WTC11 (cell line): ENCODE measurements at regions not wholly inside any gene's neighbourhood (a gene's known extent, or its start where the extent isn't known, plus 50 kb on each side); places are given as distances from the start of the nearest gene placed in this dataset.

Experiments used
- ATAC-seq: fragments of 200-7000 bp; cut with Tn5 transposase; 2 replicates; pipeline ENCODE4 v1.10.0; 2021; ENCODE audit warnings: mild to moderate bottlenecking, moderate library complexity
- CTCF ChIA-PET: fragments of 300-600 bp; sonication (Branson Sonifier 250); formaldehyde crosslinking; loops from one replicate; lab custom pipeline; 2021; ENCODE audit warnings: antibody characterized with exemption; lab: Charles Lee
- POLR2A ChIA-PET: fragments of 350-600 bp; sonication (Branson Sonifier 250); formaldehyde crosslinking; loops from one replicate; lab custom pipeline; 2021; ENCODE audit warnings: antibody characterized with exemption; lab: Charles Lee
- DNase-seq: peaks from one replicate; pipeline ENCODE4 v3.0.0; 2021; ENCODE audit warnings: low spot score
- H3K27ac Mint-ChIP-seq: 2 replicates; pipeline ENCODE4 v1.8.0; 2021; ENCODE audit warnings: mixed read lengths
- H3K27me3 Mint-ChIP-seq: 2 replicates; pipeline ENCODE4 v1.8.0; 2021; ENCODE audit warnings: low read depth, mild to moderate bottlenecking, moderate library complexity, mixed read lengths
- H3K36me3 Mint-ChIP-seq: 2 replicates; pipeline ENCODE4 v1.8.0; 2021; ENCODE audit warnings: mixed read lengths
- H3K4me1 Mint-ChIP-seq: 2 replicates; pipeline ENCODE4 v1.8.0; 2022; ENCODE audit warnings: mixed read lengths
- H3K4me3 Mint-ChIP-seq: 2 replicates; pipeline ENCODE4 v1.8.0; 2021; ENCODE audit warnings: mild to moderate bottlenecking, moderate library complexity, mixed read lengths
- H3K9me3 Mint-ChIP-seq: 2 replicates; pipeline ENCODE4 v1.8.0; 2021; ENCODE audit warnings: mixed read lengths
- CREM ChIP-seq: sonication (generic); formaldehyde crosslinking; IDR thresholded peaks from 2 replicates; pipeline ENCODE4 v1.8.1; 2022; ENCODE audit warnings: mild to moderate bottlenecking, missing genetic modification reagents, moderate library complexity
- GABPB1 ChIP-seq: sonication (generic); formaldehyde crosslinking; IDR thresholded peaks from 2 replicates; pipeline ENCODE4 v1.8.1; 2023; ENCODE audit warnings: mild to moderate bottlenecking, missing genetic modification reagents
- JUN ChIP-seq: sonication (generic); formaldehyde crosslinking; IDR thresholded peaks from 2 replicates; pipeline ENCODE4 v1.8.0; 2023; ENCODE audit warnings: mild to moderate bottlenecking, missing genetic modification reagents
- MXD4 ChIP-seq: fragments of 250-450 bp; sonication (Bioruptor Pico); IDR thresholded peaks from 2 replicates; pipeline ENCODE4 v1.8.0; 2021; ENCODE audit warnings: mild to moderate bottlenecking, moderate library complexity, borderline replicate concordance
- MYBL2 ChIP-seq: sonication (generic); formaldehyde crosslinking; IDR thresholded peaks from 2 replicates; pipeline ENCODE4 v1.8.1; 2023; ENCODE audit warnings: mild to moderate bottlenecking, moderate library complexity, missing genetic modification reagents
- NFYB ChIP-seq: sonication (generic); formaldehyde crosslinking; conservative IDR thresholded peaks from 2 replicates; pipeline ENCODE4 v1.8.0; 2022; ENCODE audit warnings: low read depth, missing genetic modification reagents
- NR1H2 ChIP-seq: sonication (generic); formaldehyde crosslinking; IDR thresholded peaks from 2 replicates; pipeline ENCODE4 v1.9.0; 2021; ENCODE audit warnings: mild to moderate bottlenecking, moderate library complexity, missing genetic modification reagents
- SOX15 ChIP-seq: fragments of 250-450 bp; sonication (Bioruptor Pico); IDR thresholded peaks from 2 replicates; pipeline ENCODE4 v1.9.0; 2021; ENCODE audit warnings: mild to moderate bottlenecking
- SP1 ChIP-seq: sonication (generic); formaldehyde crosslinking; conservative IDR thresholded peaks from 2 replicates; pipeline ENCODE4 v1.8.1; 2022; ENCODE audit warnings: missing genetic modification reagents
- TP53 ChIP-seq: sonication (generic); formaldehyde crosslinking; IDR thresholded peaks from 2 replicates; pipeline ENCODE4 v1.8.1; 2023; ENCODE audit warnings: mild to moderate bottlenecking, missing genetic modification reagents
- ZNF671 ChIP-seq: fragments of 250-450 bp; sonication (Bioruptor Pico); IDR thresholded peaks from 2 replicates; pipeline ENCODE4 v1.8.0; 2021; ENCODE audit warnings: mild to moderate bottlenecking
- TF ChIP-seq, protein P1 (sequence below): sonication (generic); formaldehyde crosslinking; IDR thresholded peaks from 2 replicates; pipeline ENCODE4 v1.8.0; 2023; ENCODE audit warnings: missing genetic modification reagents, mild to moderate bottlenecking, borderline replicate concordance
- TF ChIP-seq, protein P2 (sequence below): sonication (generic); formaldehyde crosslinking; IDR thresholded peaks from 2 replicates; pipeline ENCODE4 v1.8.1; 2023; ENCODE audit warnings: mild to moderate bottlenecking, missing genetic modification reagents
- TF ChIP-seq, protein P3 (sequence below): fragments of 200-600 bp; IDR thresholded peaks from 2 replicates; pipeline ENCODE4 v1.8.0; 2022; ENCODE audit warnings: antibody characterized with exemption
- TF ChIP-seq, protein P4 (sequence below): sonication (generic); formaldehyde crosslinking; conservative IDR thresholded peaks from 2 replicates; pipeline ENCODE4 v1.8.1; 2023; ENCODE audit warnings: mild to moderate bottlenecking, low read depth, missing genetic modification reagents, moderate library complexity
- TF ChIP-seq, protein P5 (sequence below): sonication (generic); formaldehyde crosslinking; IDR thresholded peaks from 2 replicates; pipeline ENCODE4 v1.8.0; 2022; ENCODE audit warnings: missing genetic modification reagents

DNA sequence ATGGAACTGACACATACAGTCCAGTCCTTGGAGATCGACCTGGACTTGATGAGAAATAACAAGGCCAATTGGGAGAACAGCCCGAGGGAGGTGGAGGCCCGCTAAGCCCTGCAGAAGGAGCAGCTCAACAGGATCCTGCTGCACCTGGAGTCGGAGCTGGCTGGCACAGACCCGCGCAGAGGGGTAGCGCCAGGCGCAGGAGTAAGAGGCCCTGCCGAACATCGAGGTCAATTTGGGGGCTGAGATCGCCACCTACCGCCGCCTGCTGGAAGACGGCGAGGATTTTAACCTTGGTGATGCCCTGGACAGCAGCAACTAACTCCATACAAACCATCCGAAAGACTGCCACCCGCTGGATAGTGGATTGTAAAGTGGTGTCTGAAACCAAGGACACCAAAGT, 1610.1 kb upstream of the ACO1 start:
- no peak overlapping the region for H3K4me3 Mint-ChIP-seq
- CTCF ChIA-PET: interaction anchor here (0.8 kb wide), 1 partner anchor 9 kb away, joined by 3 read pairs; no protein-coding TSS in a partner anchor
- peak; percentile 86 for DNase-seq

DNA sequence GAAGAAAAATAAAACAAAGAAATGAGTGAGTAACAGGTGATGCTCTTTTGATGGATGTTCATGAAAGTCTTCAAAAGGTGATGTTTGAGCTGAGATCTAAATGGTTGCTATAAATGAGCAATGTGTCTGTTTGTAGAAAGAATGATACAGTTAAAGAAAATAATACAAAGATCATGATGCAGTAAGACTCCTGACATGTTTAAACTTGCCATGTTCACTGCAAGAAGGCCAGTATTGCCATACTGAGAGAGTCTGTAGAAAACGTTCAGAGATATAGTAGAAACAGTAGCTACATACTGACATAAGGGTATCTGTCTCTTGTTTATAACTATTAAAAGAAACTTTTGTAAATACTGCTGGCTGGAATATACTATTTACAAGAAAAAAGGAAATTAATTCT, 1609.2 kb upstream of the ACO1 start:
- no peaks in the 10 kb centered on the region for H3K27me3 Mint-ChIP-seq
- ChIA-PET CTCF (no interaction called here), POLR2A (no interaction called here)
- DNase-seq (no peak), ATAC-seq (no peak)
- TF ChIP-seq, protein P1, sequence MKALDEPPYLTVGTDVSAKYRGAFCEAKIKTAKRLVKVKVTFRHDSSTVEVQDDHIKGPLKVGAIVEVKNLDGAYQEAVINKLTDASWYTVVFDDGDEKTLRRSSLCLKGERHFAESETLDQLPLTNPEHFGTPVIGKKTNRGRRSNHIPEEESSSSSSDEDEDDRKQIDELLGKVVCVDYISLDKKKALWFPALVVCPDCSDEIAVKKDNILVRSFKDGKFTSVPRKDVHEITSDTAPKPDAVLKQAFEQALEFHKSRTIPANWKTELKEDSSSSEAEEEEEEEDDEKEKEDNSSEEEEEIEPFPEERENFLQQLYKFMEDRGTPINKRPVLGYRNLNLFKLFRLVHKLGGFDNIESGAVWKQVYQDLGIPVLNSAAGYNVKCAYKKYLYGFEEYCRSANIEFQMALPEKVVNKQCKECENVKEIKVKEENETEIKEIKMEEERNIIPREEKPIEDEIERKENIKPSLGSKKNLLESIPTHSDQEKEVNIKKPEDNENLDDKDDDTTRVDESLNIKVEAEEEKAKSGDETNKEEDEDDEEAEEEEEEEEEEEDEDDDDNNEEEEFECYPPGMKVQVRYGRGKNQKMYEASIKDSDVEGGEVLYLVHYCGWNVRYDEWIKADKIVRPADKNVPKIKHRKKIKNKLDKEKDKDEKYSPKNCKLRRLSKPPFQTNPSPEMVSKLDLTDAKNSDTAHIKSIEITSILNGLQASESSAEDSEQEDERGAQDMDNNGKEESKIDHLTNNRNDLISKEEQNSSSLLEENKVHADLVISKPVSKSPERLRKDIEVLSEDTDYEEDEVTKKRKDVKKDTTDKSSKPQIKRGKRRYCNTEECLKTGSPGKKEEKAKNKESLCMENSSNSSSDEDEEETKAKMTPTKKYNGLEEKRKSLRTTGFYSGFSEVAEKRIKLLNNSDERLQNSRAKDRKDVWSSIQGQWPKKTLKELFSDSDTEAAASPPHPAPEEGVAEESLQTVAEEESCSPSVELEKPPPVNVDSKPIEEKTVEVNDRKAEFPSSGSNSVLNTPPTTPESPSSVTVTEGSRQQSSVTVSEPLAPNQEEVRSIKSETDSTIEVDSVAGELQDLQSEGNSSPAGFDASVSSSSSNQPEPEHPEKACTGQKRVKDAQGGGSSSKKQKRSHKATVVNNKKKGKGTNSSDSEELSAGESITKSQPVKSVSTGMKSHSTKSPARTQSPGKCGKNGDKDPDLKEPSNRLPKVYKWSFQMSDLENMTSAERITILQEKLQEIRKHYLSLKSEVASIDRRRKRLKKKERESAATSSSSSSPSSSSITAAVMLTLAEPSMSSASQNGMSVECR: no peak
- TF ChIP-seq CREM: no peak
- no peak for TF ChIP-seq ZNF671
- TF ChIP-seq, protein P2, sequence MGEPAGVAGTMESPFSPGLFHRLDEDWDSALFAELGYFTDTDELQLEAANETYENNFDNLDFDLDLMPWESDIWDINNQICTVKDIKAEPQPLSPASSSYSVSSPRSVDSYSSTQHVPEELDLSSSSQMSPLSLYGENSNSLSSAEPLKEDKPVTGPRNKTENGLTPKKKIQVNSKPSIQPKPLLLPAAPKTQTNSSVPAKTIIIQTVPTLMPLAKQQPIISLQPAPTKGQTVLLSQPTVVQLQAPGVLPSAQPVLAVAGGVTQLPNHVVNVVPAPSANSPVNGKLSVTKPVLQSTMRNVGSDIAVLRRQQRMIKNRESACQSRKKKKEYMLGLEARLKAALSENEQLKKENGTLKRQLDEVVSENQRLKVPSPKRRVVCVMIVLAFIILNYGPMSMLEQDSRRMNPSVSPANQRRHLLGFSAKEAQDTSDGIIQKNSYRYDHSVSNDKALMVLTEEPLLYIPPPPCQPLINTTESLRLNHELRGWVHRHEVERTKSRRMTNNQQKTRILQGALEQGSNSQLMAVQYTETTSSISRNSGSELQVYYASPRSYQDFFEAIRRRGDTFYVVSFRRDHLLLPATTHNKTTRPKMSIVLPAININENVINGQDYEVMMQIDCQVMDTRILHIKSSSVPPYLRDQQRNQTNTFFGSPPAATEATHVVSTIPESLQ (CRISPR knock-in tag): no peak
- TF ChIP-seq TP53: no peak
- TF ChIP-seq MXD4 (CRISPR knock-in tag): no peak
- H3K9me3 Mint-ChIP-seq: peaks cover 20% of the 10 kb centered on the region
- no peak overlapping the region for H3K4me3 Mint-ChIP-seq
- no peak overlapping the region for H3K27ac Mint-ChIP-seq
- H3K4me1 Mint-ChIP-seq: no peaks in the 10 kb centered on the region
- H3K36me3 Mint-ChIP-seq: peaks cover 2% of the 10 kb centered on the region; the same call in 1 of the 2 replicates

More for the DNA sequence above, 1610.1 kb upstream of the ACO1 start:
- POLR2A ChIA-PET: no interaction called here
- TF ChIP-seq, protein P3, sequence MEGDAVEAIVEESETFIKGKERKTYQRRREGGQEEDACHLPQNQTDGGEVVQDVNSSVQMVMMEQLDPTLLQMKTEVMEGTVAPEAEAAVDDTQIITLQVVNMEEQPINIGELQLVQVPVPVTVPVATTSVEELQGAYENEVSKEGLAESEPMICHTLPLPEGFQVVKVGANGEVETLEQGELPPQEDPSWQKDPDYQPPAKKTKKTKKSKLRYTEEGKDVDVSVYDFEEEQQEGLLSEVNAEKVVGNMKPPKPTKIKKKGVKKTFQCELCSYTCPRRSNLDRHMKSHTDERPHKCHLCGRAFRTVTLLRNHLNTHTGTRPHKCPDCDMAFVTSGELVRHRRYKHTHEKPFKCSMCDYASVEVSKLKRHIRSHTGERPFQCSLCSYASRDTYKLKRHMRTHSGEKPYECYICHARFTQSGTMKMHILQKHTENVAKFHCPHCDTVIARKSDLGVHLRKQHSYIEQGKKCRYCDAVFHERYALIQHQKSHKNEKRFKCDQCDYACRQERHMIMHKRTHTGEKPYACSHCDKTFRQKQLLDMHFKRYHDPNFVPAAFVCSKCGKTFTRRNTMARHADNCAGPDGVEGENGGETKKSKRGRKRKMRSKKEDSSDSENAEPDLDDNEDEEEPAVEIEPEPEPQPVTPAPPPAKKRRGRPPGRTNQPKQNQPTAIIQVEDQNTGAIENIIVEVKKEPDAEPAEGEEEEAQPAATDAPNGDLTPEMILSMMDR: peak; percentile 38; the same call in 1 of the 2 replicates
- no peak for TF ChIP-seq JUN (CRISPR knock-in tag)
- no peak for TF ChIP-seq SOX15 (CRISPR knock-in tag)
- ATAC-seq: peak; percentile 98
- Mint-ChIP-seq H3K27me3 (no peaks in the 10 kb centered on the region), H3K36me3 (peaks cover 2% of the 10 kb centered on the region; the same call in 1 of the 2 replicates), H3K27ac (no peak overlapping the region), H3K4me1 (no peaks in the 10 kb centered on the region), H3K9me3 (peaks cover 20% of the 10 kb centered on the region)

DNA sequence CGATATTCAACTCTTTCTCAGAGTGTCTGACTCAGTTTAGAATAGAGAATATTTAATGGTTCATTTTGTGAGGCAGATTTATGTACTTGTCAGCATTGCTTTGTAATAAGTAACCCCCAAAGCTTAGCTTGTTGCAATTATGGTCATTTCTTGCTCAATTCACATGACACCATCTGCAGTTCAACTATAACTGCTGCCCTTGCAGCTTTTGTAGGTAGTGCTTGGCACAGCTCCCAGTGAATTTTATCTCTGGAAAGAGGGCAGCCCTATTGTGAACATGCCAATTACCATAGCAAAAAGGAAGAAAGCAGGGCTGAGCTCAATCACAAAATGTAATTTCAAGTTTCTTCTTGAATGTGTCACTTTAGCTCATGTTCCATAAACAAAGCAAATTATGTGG, 1587.7 kb upstream of the ACO1 start:
- DNase-seq (no peak), ATAC-seq (no peak)
- Mint-ChIP-seq H3K4me3 (no peak overlapping the region), H3K36me3 (peaks cover 2% of the 10 kb centered on the region; the same call in 1 of the 2 replicates), H3K4me1 (peaks cover 24% of the 10 kb centered on the region), H3K9me3 (peaks cover 20% of the 10 kb centered on the region), H3K27ac (no peak overlapping the region), H3K27me3 (no peaks in the 10 kb centered on the region)
- CTCF ChIA-PET: no interaction called here
- POLR2A ChIA-PET: no interaction called here
- TF ChIP-seq, protein P4, sequence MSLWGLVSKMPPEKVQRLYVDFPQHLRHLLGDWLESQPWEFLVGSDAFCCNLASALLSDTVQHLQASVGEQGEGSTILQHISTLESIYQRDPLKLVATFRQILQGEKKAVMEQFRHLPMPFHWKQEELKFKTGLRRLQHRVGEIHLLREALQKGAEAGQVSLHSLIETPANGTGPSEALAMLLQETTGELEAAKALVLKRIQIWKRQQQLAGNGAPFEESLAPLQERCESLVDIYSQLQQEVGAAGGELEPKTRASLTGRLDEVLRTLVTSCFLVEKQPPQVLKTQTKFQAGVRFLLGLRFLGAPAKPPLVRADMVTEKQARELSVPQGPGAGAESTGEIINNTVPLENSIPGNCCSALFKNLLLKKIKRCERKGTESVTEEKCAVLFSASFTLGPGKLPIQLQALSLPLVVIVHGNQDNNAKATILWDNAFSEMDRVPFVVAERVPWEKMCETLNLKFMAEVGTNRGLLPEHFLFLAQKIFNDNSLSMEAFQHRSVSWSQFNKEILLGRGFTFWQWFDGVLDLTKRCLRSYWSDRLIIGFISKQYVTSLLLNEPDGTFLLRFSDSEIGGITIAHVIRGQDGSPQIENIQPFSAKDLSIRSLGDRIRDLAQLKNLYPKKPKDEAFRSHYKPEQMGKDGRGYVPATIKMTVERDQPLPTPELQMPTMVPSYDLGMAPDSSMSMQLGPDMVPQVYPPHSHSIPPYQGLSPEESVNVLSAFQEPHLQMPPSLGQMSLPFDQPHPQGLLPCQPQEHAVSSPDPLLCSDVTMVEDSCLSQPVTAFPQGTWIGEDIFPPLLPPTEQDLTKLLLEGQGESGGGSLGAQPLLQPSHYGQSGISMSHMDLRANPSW: no peak
- TF ChIP-seq MYBL2: no peak
- no peak for TF ChIP-seq NR1H2
- no peak for TF ChIP-seq NFYB
- TF ChIP-seq GABPB1 (CRISPR knock-in tag): no peak
- TF ChIP-seq, protein P2 (CRISPR knock-in tag): no peak
- TF ChIP-seq SP1: no peak
- TF ChIP-seq, protein P5, sequence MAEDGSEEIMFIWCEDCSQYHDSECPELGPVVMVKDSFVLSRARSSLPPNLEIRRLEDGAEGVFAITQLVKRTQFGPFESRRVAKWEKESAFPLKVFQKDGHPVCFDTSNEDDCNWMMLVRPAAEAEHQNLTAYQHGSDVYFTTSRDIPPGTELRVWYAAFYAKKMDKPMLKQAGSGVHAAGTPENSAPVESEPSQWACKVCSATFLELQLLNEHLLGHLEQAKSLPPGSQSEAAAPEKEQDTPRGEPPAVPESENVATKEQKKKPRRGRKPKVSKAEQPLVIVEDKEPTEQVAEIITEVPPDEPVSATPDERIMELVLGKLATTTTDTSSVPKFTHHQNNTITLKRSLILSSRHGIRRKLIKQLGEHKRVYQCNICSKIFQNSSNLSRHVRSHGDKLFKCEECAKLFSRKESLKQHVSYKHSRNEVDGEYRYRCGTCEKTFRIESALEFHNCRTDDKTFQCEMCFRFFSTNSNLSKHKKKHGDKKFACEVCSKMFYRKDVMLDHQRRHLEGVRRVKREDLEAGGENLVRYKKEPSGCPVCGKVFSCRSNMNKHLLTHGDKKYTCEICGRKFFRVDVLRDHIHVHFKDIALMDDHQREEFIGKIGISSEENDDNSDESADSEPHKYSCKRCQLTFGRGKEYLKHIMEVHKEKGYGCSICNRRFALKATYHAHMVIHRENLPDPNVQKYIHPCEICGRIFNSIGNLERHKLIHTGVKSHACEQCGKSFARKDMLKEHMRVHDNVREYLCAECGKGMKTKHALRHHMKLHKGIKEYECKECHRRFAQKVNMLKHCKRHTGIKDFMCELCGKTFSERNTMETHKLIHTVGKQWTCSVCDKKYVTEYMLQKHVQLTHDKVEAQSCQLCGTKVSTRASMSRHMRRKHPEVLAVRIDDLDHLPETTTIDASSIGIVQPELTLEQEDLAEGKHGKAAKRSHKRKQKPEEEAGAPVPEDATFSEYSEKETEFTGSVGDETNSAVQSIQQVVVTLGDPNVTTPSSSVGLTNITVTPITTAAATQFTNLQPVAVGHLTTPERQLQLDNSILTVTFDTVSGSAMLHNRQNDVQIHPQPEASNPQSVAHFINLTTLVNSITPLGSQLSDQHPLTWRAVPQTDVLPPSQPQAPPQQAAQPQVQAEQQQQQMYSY (CRISPR knock-in tag): no peak
